Fibroblast of the aortic adventitia (primary cell): ENCODE measurements at regions not wholly inside any gene's neighbourhood (a gene's known extent, or its start where the extent isn't known, plus 50 kb on each side); places are given as distances from the start of the nearest gene placed in this dataset.

Experiments
- DNase-seq: peaks from one replicate; pipeline ENCODE4 v3.0.0-alpha.2; 2010; ENCODE audit warnings: low read depth
- H3K4me3 ChIP-seq: 2 replicates; pipeline ENCODE4 v1.5.1; 2011; ENCODE audit warnings: low read depth, mild to moderate bottlenecking, control low read depth, low read length, moderate library complexity
- TF ChIP-seq, protein P1 (sequence below): IDR thresholded peaks from 2 replicates; pipeline ENCODE4 v1.5.1; 2011; ENCODE audit warnings: mild to moderate bottlenecking, low read length, control low read depth, inconsistent platforms; ENCODE audit not compliant: insufficient read depth

DNA sequence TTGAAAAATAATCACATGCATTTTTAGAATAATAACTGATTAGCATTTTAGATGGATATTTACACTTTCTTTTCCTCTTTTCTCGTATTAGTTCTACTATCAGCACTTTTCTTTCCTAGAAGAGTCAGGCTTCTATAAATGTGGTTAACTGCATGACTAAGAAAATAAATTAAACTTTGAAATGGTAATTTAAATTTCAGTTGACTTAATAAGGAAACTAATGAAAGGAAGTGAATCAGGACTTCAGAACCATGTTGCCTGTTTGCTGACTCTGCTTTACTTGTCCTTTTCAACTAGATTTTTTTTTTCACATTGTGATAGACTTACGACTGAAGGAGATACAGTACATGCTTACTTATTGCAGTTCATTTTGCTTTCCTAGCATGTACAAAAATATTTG, 1258.2 kb upstream of the EYS start:
- TF ChIP-seq, protein P1, sequence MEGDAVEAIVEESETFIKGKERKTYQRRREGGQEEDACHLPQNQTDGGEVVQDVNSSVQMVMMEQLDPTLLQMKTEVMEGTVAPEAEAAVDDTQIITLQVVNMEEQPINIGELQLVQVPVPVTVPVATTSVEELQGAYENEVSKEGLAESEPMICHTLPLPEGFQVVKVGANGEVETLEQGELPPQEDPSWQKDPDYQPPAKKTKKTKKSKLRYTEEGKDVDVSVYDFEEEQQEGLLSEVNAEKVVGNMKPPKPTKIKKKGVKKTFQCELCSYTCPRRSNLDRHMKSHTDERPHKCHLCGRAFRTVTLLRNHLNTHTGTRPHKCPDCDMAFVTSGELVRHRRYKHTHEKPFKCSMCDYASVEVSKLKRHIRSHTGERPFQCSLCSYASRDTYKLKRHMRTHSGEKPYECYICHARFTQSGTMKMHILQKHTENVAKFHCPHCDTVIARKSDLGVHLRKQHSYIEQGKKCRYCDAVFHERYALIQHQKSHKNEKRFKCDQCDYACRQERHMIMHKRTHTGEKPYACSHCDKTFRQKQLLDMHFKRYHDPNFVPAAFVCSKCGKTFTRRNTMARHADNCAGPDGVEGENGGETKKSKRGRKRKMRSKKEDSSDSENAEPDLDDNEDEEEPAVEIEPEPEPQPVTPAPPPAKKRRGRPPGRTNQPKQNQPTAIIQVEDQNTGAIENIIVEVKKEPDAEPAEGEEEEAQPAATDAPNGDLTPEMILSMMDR, result no peak
- no peak overlapping the region for H3K4me3 ChIP-seq
- no peak for DNase-seq

DNA sequence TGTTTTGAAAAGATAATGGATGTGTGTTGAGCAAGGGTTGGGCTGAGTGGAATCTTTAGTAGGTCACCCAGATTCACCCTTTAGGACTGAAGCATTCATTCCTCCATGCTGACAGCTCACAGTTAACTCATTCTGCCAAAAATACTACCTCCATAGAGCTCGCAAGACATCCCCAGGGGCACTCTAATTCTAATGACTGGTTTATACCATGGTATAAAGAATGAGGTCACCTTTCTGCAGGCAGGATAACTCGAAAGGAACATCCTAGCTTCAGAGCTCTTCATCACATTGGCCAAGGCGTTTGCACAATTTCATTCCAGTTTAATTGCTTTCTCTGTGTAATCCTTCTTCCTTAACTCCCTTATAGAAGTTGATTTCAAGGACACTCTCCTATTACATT, 1257.2 kb upstream of the EYS start:
- H3K4me3 ChIP-seq, result no peak overlapping the region
- no peak for DNase-seq
- TF ChIP-seq, protein P1, result no peak

DNA sequence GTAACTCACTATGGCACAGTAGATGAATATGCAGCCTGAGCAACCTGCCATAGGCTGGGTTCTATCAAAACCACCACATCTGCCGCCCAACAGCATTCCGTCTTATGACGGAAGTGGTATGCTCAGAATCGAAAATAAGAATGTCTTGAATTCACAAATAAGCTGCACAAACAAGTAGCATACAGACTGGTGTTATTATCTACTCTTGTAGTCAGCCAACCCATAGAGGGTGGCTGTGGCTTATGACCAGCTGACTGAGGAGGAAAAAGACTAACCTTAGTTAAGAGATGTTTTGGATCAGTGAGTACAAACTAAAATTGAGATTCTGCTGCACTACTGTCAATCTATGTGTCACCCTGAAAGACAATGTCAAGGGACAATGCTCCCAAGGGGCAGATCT, 1255.1 kb upstream of the EYS start:
- TF ChIP-seq, protein P1, result no peak
- H3K4me3 ChIP-seq, result no peak overlapping the region
- DNase-seq, result no peak

DNA sequence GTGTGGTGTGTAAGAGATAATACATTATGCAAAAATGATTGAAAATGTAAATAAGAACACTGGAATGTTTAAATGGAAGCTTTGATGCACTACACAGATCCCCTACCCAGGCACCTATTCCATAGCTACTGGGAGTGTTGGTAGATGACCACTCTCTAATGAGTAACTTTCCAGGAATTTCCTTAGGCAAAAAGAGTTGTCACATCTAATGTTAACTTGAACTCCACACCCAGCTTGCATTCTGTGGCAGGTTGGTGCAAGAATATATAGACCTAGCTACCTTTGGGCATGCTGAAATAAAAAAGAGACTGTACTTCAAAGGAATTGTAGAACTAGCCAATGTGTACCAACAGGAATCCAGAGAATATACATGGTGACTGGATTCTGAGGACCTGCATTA, 1254.2 kb upstream of the EYS start:
- TF ChIP-seq, protein P1, result no peak
- H3K4me3 ChIP-seq, result no peak overlapping the region
- no peak for DNase-seq

DNA sequence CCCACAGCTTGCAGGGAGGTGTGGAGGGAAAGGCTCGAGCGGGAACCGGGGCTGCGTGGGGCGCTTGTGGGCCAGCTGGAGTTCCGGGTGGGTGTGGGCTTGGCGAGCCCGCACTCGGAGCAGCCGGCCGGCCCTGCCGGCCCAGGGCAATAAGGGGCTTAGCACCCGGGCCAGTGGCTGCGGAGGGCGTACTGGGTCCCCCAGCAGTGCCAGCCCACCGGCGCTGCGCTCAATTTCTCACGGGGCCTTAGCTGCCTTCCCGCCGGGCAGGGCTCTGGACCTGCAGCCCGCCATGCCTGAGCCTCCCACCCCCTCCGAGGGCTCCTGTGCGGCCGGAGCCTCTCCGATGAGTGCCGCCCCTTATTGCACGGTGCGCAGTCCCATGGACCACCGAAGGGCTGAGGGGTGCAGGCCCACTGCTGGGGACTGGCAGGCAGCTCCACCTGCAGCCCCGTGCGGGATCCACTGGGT, 1242.2 kb upstream of the EYS start:
- no peak overlapping the region for H3K4me3 ChIP-seq
- DNase-seq, result no peak
- TF ChIP-seq, protein P1, result no peak

DNA sequence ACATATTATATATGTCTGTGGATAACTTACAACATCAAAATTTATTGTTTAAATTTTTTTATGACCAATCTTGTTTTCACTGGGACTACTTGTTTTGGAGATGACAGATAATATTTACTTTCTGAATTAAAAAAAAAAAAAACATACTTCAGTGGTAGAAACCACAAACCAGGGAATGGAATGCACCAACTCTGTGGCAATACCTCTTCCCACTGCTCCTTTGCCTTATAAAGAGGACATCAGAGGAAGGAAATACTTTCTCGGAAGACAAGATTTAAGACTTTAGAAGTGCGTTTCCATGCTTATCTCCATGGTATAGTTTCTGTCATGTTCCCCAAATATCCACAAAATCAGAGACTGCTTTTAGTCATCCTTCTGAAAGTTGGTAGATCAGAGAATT, 1241.1 kb upstream of the EYS start:
- DNase-seq, result no peak
- TF ChIP-seq, protein P1, result no peak
- no peak overlapping the region for H3K4me3 ChIP-seq

DNA sequence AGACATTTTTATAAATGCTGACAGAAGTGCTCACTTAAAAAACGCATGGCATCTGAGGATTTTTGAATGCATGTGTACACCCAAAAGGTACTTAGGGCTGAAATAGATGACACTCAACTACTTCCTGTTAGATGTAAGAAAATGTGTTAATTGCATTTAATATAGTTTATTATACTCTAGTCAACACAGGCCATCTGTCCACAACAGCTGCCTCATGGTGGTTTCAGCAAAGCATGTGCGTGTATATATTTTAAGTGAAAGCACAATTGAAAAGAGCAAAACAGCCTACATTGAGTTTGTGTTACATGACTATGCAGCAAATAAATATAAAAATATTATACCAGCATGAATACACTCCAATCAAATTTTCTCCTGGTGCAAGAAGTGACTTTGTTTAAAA, 1233.0 kb upstream of the EYS start:
- DNase-seq, result no peak

More for the DNA sequence above, 1233.0 kb upstream of the EYS start:
- TF ChIP-seq, protein P1, result no peak
- H3K4me3 ChIP-seq, result no peak overlapping the region
